Endometrial microvascular endothelial cells (primary cell): ENCODE measurements at regions not wholly inside any gene's neighbourhood (a gene's known extent, or its start where the extent isn't known, plus 50 kb on each side); places are given as distances from the start of the nearest gene placed in this dataset.
"Not testable (repeated sequence)": the region's sequence is repeated elsewhere in the genome, so short reads cannot be mapped to it uniquely, and the experiment has no call there.

Source experiments
- in situ Hi-C: cut with HindIII; loops from 2 replicates; pipeline ENCODE4 v1.10.0; 2017; ENCODE audit warnings: low sequenced_read_pairs, low pct_unique_long_range_greater_than_20kb; ENCODE audit errors: inconsistent ontology term

DNA sequence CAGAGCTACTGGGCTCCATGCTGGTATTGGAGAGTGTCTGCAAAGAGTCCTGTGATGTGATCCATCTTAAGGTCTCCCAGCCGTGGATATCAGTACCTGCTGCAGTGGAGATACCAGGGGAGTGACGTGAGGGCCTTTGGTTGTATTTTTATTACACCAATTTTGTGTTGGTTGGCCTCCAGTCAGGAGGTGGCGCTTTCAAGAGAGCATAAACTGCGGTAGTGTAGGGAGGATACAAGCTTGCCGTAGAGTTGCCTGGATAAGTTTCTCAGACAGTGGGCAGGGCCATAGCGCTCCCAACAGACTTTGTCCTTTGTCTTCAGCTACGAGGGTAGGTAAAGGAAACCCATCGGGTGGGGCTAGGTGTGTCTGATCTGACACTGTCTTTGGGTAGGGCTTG lies 113.0 kb upstream of the CEP162 start:
- in situ Hi-C loops = no loop called here

- in situ Hi-C loops = no loop called here
Observed at GRCh38 chr6:84333842-84334241, 106.4 kb upstream of the CEP162 start.

DNA sequence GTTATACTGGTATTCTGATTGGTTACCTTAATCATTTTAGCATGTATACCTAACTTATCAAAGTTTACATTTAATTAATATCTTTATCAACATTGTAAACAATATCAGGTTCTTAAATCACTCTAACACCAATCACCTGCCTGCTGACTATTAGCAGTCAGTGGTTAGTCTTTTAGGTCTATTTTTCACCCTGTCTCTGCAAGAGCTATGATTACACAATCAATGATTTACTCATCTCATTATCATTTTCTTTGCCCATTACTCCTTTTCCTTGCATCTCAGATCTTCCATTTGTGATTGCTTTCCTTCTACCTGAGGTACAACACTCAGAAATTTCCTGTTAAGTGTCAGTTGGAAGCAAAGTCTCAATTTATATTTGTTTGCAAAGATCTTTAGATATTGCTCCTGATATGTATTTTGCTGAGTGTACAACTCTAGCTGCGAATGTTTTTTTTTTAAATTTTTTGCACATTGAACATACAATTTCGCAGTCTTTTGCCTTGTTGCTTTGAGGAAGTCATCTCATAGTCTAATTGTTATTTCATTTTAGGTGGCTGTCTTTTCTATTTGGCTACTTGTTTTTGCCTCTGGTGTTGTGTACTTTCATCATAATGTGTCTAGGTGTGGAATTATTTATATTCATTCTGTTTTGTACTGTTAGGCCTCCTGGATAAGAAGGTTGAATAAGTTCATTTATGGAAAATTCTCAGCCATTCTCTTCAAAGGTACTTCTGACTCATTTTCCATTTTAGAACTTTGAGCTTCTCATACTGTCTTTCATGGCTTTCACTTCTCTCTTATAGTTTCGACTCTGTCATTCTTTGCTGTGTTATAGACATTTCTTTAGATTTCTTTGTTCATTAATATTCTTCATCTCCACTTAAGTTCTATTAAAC lies 104.9 kb upstream of the CEP162 start:
- in situ Hi-C loops = no loop called here

GRCh38 chr6:84330325-84330724 lies 102.9 kb upstream of the CEP162 start:
- in situ Hi-C loops = no loop called here

- in situ Hi-C loops = no loop called here
Observed at GRCh38 chr6:84329516-84329915, 102.1 kb upstream of the CEP162 start.

- in situ Hi-C loops = no loop called here
Observed at GRCh38 chr6:84329077-84329476, 101.6 kb upstream of the CEP162 start.

GRCh38 chr6:84317463-84317862 lies 90.0 kb upstream of the CEP162 start:
- in situ Hi-C loops = no loop called here

- in situ Hi-C loops = no loop called here
Observed at GRCh38 chr6:84314377-84314898, 87.0 kb upstream of the CEP162 start.

DNA sequence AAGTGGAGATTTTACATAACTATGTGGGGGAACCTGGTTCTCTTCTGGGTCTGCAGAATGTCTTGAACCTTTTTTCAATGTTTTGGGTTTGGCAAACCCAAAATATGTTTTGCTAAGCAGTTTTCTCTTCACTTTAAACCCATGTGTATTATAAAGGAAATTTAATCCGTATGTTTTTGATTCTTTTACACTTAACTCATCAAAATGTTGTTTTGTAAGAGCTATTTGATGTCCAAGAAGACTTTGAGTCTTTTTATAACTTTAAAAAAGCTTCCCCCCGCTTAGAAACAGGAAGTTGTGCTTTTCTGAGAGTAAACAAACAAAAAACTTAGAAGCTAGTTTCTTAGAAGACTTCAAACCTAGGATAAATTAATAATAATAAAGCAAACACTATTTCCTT lies 81.9 kb upstream of the CEP162 start:
- in situ Hi-C loops = no loop called here

- in situ Hi-C loops = no loop called here
Observed at GRCh38 chr6:84304881-84305280, 77.4 kb upstream of the CEP162 start.

- in situ Hi-C loops = not testable (repeated sequence)
Observed at GRCh38 chr6:84291033-84291432, 63.6 kb upstream of the CEP162 start.

GRCh38 chr6:84284428-84285049 lies 57.1 kb upstream of the CEP162 start:
- in situ Hi-C loops = no loop called here

DNA sequence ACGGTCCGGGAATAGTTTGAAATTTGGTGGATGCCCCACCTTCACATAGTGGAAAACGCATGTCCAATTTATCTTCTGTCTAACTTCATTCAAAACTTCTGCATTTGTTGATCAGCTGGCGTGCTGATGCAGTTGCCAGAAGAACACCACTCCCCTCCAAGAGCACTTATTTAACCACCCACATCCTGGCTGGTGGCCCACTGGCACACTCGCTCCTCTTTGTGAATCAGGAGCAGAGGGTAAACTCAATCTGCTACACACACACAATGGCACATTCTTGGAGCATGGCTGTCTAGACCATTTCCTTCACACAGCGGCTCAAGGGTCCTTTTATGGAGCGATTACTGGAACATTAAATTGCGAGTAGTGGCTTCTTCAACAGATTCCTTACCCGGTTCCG lies 55.1 kb upstream of the CEP162 start:
- in situ Hi-C loops = no loop called here

DNA sequence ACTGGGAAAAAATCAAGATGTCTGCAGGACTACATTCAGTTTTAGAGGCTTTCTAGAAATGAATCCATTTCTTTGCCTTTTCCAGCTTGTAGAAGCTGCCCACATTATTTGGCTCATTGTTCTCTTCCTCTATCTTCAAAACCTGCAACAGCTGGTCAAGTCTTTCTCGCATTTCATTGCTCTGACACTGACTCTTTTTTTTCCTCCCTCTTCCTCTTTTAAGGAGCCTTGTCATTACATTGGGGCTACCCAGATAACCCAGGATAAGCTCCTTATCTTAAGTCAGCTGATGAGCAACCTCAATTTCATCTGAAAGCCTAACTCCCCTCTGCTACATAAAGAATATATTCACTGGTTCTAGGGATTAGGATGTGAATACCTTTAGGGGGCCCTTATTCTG lies 53.2 kb upstream of the CEP162 start:
- in situ Hi-C loops = no loop called here

GRCh38 chr6:84280030-84280429 lies 52.6 kb upstream of the CEP162 start:
- in situ Hi-C loops = no loop called here

GRCh38 chr6:84278321-84278998 lies 51.0 kb upstream of the CEP162 start:
- in situ Hi-C loops = no loop called here
